Right atrium auricular region (tissue), 2 donors: ENCODE measurements at regions not wholly inside any gene's neighbourhood (a gene's known extent, or its start where the extent isn't known, plus 50 kb on each side); places are given as distances from the start of the nearest gene placed in this dataset.

Experiments used
- DNase-seq: peaks from one replicate; pipeline ENCODE4 v3.0.0-alpha.2; 2019; ENCODE audit warnings: low spot score
- H3K27ac ChIP-seq, 2 donors: fragments of 200-600 bp; sonication (generic); 1 replicate in 1 of 2; 2 replicates in 1 of 2; pipeline ENCODE4 v1.5.1; 2016 to 2019
- H3K27me3 ChIP-seq, 2 donors: fragments of 200-600 bp; sonication (generic); one replicate each; pipeline versions ENCODE4 v1.5.1 to v1.6.0; 2017 to 2019
- H3K36me3 ChIP-seq: fragments of 200-600 bp; sonication (generic); one replicate; pipeline ENCODE4 v1.5.1; 2016
- H3K4me1 ChIP-seq, 2 donors: fragments of 200-600 bp; sonication (generic); one replicate each; pipeline versions ENCODE4 v1.5.1 to v1.6.0; 2017 to 2019
- H3K4me3 ChIP-seq, 2 donors: fragments of 200-600 bp; sonication (generic); 1 replicate in 1 of 2; 2 replicates in 1 of 2; pipeline ENCODE4 v1.5.1; 2017 to 2019; ENCODE audit warnings: mild to moderate bottlenecking in 1 of 2, moderate library complexity in 1 of 2
- H3K9me3 ChIP-seq, 2 donors: fragments of 200-600 bp; sonication (generic); one replicate each; pipeline ENCODE4 v1.5.1; 2019
- TF ChIP-seq, protein P1 (sequence below), 2 donors: fragments of 200-600 bp; sonication (generic); IDR thresholded peaks; one replicate each; pipeline ENCODE4 v1.5.1; 2019; ENCODE audit warnings: antibody characterized with exemption in 2 of 2

DNA sequence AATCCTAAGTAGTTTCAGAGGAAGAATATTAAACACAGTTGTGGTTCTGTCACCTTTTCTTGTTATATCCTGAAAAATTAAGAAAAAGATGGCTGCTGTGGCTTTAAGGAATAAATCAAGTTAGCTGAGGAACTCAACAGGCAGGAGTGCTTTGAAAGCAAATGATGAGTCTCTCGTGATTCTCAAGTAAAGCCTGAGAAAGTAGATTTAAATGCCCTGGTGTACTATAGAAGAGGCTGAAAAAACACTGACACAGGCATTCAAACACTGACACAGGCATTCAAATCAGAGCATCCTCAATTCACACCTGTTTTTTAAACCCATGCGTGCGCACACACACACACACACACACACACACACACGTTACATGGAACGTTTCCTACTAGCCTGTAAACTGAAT is 218.6 kb downstream of the OGFRL1 start:
- H3K4me3 ChIP-seq = no peak overlapping the region

DNA sequence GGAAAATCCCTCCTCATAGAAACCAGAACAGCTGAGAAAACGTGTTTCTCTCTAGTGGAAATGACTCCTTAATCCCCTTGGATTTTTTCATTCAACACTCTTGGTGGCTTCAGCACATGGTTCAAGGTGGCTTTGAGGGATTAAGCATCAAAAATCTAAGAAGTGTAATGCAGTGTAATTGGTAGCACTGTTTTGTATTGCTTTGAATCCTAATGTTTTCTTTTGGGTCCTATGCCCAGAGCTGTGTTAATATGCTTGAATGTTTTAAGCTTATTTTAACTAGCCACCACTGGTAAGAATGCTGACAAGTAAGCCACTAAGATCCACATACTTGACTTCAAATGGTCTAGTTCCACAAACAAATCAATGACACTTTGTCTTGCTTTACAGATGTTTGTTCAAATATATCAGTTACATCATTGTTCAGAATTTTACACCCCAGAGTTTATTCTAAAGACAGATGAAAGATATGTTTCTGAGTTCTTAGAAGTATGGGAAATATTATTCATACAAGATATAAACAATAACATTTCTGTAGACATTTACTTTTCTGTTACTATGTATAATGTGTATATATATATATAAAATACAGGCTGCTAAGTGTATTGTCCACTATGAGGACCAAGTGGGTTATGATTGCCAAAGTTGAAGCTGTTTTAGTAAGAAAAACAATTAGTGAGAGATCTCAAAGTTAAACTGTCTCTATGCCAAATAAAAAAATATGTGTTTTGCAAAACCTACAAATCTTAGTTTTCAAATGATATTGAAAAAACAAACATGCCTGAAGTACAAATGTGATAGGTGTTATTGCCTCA is 220.8 kb downstream of the OGFRL1 start:
- TF ChIP-seq, protein P1, sequence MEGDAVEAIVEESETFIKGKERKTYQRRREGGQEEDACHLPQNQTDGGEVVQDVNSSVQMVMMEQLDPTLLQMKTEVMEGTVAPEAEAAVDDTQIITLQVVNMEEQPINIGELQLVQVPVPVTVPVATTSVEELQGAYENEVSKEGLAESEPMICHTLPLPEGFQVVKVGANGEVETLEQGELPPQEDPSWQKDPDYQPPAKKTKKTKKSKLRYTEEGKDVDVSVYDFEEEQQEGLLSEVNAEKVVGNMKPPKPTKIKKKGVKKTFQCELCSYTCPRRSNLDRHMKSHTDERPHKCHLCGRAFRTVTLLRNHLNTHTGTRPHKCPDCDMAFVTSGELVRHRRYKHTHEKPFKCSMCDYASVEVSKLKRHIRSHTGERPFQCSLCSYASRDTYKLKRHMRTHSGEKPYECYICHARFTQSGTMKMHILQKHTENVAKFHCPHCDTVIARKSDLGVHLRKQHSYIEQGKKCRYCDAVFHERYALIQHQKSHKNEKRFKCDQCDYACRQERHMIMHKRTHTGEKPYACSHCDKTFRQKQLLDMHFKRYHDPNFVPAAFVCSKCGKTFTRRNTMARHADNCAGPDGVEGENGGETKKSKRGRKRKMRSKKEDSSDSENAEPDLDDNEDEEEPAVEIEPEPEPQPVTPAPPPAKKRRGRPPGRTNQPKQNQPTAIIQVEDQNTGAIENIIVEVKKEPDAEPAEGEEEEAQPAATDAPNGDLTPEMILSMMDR (IDR thresholded peaks at IDR 0.05) = no peak
- no peak overlapping the region for H3K27ac ChIP-seq
- H3K4me1 ChIP-seq = peaks cover 0 to 9% of the 10 kb centered on the region in 2 donors
- no peak for DNase-seq
- no peaks in the 10 kb centered on the region for H3K36me3 ChIP-seq
- H3K4me3 ChIP-seq = no peak overlapping the region
- H3K27me3 ChIP-seq = no peaks in the 10 kb centered on the region
- H3K9me3 ChIP-seq = no peaks in the 10 kb centered on the region

More for the DNA sequence above, 218.6 kb downstream of the OGFRL1 start:
- H3K4me1 ChIP-seq = peaks cover 0 to 9% of the 10 kb centered on the region in 2 donors
- H3K9me3 ChIP-seq = no peaks in the 10 kb centered on the region
- no peak for DNase-seq
- TF ChIP-seq, protein P1 (IDR thresholded peaks at IDR 0.05) = no peak
- H3K27ac ChIP-seq = no peak overlapping the region
- H3K36me3 ChIP-seq = no peaks in the 10 kb centered on the region
- H3K27me3 ChIP-seq = no peaks in the 10 kb centered on the region

DNA sequence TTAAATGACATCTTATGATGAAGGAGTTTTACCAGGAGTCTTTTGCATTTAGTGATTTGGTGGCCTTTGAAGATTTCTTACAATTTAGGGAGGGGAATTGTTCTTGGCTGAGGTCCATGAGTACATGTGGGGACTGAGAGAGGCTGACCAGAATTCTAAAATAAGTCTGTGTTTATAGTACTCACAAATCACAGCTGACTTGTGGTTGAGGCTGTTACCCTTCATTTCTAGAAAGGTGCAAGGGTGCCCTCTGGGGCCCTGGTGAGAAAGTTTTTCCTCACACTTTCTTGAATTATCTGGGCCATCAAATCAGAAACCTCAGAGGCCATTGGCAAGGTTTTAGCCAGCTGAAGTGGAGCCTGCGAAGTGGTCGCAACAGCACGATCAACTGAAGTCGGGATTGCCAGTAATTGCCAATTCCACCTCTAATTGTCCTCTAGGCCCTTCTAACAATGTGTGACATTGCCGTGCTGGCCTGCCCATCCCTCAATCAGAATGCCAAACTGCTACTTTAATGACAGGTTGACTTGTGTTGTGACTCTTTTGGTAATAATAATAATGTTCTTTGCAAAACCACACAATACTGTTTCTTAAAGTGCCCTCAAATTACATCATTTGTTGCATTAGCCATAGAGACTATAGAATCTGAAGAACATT is 221.6 kb downstream of the OGFRL1 start:
- Histone ChIP-seq H3K4me1 (peaks cover 0 to 9% of the 10 kb centered on the region in 2 donors), H3K36me3 (no peaks in the 10 kb centered on the region), H3K27ac (no peak overlapping the region), H3K27me3 (no peaks in the 10 kb centered on the region), H3K4me3 (no peak overlapping the region), H3K9me3 (no peaks in the 10 kb centered on the region)
- DNase-seq = peak; percentile 67
- TF ChIP-seq, protein P1 (IDR thresholded peaks at IDR 0.05) = peak; percentile 18 to 74

DNA sequence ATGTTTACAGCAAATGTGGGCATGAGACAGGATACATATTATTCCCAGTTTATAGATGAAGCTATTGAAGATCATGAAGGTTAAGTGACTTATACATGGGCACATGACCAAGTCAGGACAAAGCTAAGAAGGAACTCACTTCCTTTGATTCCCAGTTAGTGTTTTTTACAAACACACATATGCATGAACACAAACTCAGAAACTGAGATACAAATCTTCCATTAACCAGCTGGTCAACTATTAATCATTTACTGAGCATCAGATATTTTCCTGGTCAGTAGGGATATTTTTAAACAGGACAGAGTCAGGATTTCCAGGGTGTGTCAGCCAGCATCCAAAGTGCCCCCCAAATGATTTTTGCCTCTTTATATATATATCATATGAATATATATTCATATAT is 222.2 kb downstream of the OGFRL1 start:
- no peak for DNase-seq

DNA sequence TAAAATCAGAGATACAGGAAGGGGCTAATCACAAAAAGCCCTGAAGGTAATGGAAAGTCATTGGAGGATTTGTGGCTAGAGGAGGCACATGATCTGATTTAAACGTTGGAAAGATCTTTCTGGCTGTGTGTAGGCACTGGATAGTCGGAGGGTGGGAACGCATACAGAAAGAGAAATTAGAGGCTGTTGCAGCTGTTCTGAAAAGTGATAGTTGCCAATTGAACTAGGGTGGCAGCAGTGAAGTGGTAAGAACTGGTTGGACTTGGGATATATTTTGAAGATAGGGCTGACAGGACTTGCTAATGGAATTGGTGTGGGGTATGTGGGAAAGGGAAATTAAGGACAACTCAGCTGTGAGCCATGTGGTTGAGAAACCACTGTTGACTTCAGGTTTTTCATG is 223.6 kb downstream of the OGFRL1 start:
- H3K27me3 ChIP-seq = no peaks in the 10 kb centered on the region
- H3K27ac ChIP-seq = no peak overlapping the region
- no peak for DNase-seq
- TF ChIP-seq, protein P1 (IDR thresholded peaks at IDR 0.05) = no peak
- H3K4me1 ChIP-seq = peaks cover 0 to 9% of the 10 kb centered on the region in 2 donors
- H3K9me3 ChIP-seq = no peaks in the 10 kb centered on the region
- H3K4me3 ChIP-seq = no peak overlapping the region
- no peaks in the 10 kb centered on the region for H3K36me3 ChIP-seq

More for the DNA sequence above, 222.2 kb downstream of the OGFRL1 start:
- no peaks in the 10 kb centered on the region for H3K27me3 ChIP-seq
- no peaks in the 10 kb centered on the region for H3K36me3 ChIP-seq
- no peak overlapping the region for H3K4me3 ChIP-seq
- peaks cover 0 to 9% of the 10 kb centered on the region in 2 donors for H3K4me1 ChIP-seq
- no peaks in the 10 kb centered on the region for H3K9me3 ChIP-seq
- TF ChIP-seq, protein P1 (IDR thresholded peaks at IDR 0.05) = no peak
- no peak overlapping the region for H3K27ac ChIP-seq
